Activated CD4-positive, alpha-beta memory T cell treated with anti-CD3 and anti-CD28 coated beads, Interleukin-2, amount 10 ng/mL, durations not matched to agents 7 days and 5 days (primary cell): ENCODE measurements at regions not wholly inside any gene's neighbourhood (a gene's known extent, or its start where the extent isn't known, plus 50 kb on each side); places are given as distances from the start of the nearest gene placed in this dataset.
"Not testable (repeated sequence)": the region's sequence is repeated elsewhere in the genome, so short reads cannot be mapped to it uniquely, and the experiment has no call there.

Experiments used
- CTCF ChIA-PET: fragments of 350-600 bp; sonication (Branson Sonifier 250); formaldehyde crosslinking; loops from one replicate; lab custom pipeline; 2021; ENCODE audit warnings: antibody characterized with exemption, inconsistent platforms; lab: Charles Lee
- POLR2A ChIA-PET: fragments of 350-600 bp; sonication (Branson Sonifier 250); formaldehyde crosslinking; loops from one replicate; lab custom pipeline; 2021; ENCODE audit warnings: antibody characterized with exemption; lab: Charles Lee
- DNase-seq: peaks from one replicate; pipeline ENCODE4 v3.0.0-alpha.2; 2020
- H3K27ac Mint-ChIP-seq: one replicate; pipeline ENCODE4 v1.8.0; 2021; ENCODE audit warnings: mild to moderate bottlenecking, mixed read lengths
- H3K27me3 Mint-ChIP-seq: one replicate; pipeline ENCODE4 v1.8.0; 2021; ENCODE audit warnings: mixed read lengths
- H3K36me3 Mint-ChIP-seq: one replicate; pipeline ENCODE4 v1.8.0; 2021; ENCODE audit warnings: low read depth, mixed read lengths
- H3K4me1 Mint-ChIP-seq: one replicate; pipeline ENCODE4 v1.8.0; 2021; ENCODE audit warnings: mixed read lengths
- H3K4me3 Mint-ChIP-seq: one replicate; pipeline ENCODE4 v1.8.0; 2021; ENCODE audit warnings: mild to moderate bottlenecking, mixed read lengths
- H3K9me3 Mint-ChIP-seq: one replicate; pipeline ENCODE4 v1.8.0; 2021; ENCODE audit warnings: mixed read lengths

DNA sequence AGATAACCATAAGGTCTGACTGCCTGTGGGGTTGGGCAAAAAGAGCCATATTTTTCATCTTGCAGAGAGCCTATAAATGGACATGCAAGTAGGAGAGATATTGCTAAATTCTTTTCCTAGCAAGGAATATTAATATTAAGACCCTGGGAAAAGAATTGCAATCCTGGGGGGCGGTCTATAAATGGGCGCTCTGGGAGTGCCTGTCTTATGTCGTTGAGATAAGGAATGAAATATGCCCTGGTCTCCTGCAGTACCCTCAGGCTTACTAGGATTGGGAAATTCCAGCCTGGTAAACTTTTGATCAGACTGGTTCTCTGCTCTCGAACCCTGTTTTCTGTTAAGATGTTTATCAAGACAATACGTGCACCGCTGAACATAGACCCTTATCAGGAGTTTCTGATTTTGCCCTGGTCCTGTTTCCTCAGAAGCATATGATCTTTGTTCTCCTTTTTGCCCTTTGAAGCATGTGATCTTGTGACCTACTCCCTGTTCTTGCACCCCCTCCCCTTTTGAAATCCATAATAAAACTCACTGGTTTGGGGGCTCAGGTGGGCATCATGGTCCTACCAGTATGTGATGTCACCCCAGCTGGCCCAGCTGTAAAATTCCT, 1458.3 kb downstream of the PCDH9 start:
- H3K27ac Mint-ChIP-seq, H3K36me3 Mint-ChIP-seq, H3K4me1 Mint-ChIP-seq, POLR2A ChIA-PET, H3K4me3 Mint-ChIP-seq, DNase-seq, H3K9me3 Mint-ChIP-seq, CTCF ChIA-PET, H3K27me3 Mint-ChIP-seq: not testable (repeated sequence)

DNA sequence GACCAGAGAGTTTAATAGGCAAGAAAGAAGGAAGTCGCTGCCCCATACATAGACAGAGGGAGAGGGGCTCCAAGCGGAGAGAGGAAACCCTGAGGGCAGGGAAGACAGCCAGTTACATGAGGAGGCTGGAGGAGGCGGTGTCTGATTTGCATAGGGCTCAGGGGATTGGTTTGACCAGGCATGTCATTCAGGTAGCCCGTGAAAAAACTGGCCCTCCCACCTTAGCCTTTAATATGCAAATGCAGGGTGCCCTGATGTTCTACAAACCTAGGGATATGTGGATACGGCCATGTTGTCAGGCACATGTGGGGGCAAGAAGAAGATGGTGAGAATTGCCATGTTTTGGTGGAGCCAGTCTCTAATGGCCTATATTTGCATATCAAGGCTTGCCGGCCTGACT, 1461.6 kb downstream of the PCDH9 start:
- H3K9me3 Mint-ChIP-seq = peaks cover 7% of the 10 kb centered on the region
- H3K27ac Mint-ChIP-seq = no peak overlapping the region
- H3K27me3 Mint-ChIP-seq = no peaks in the 10 kb centered on the region
- DNase-seq = no peak
- CTCF ChIA-PET = no interaction called here
- no peak overlapping the region for H3K4me3 Mint-ChIP-seq
- H3K36me3 Mint-ChIP-seq = no peaks in the 10 kb centered on the region
- no peaks in the 10 kb centered on the region for H3K4me1 Mint-ChIP-seq
- POLR2A ChIA-PET = no interaction called here

DNA sequence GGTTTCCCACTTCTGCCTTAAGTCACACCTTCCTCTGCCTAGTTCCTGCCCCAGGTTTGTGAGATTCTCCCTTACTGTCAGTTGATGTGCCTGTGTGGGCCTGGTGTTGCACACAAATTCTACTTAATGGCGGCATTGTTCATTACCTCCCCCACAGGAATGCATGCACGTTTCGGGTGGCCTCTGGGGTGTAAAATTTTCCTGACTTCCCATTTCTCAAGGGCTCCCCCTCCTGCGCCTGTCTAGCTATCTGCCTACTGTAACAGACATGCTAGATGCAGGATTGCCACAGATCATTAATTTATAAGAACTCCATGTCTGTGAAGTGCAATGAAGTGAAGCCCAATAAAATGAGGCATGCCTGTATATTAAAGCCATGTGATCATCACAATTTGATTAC, 1466.3 kb downstream of the PCDH9 start:
- Mint-ChIP-seq H3K4me3 (no peak overlapping the region), H3K9me3 (peaks cover 9% of the 10 kb centered on the region), H3K27me3 (no peaks in the 10 kb centered on the region), H3K27ac (no peak overlapping the region), H3K36me3 (no peaks in the 10 kb centered on the region), H3K4me1 (no peaks in the 10 kb centered on the region)
- ChIA-PET CTCF (no interaction called here), POLR2A (no interaction called here)
- DNase-seq = no peak

GRCh38 chr13:65762012-65762411, 1468.1 kb downstream of the PCDH9 start:
- H3K9me3 Mint-ChIP-seq = peaks cover 19% of the 10 kb centered on the region
- H3K27me3 Mint-ChIP-seq = no peaks in the 10 kb centered on the region
- H3K4me1 Mint-ChIP-seq = no peaks in the 10 kb centered on the region
- ChIA-PET CTCF (no interaction called here), POLR2A (no interaction called here)
- no peak overlapping the region for H3K4me3 Mint-ChIP-seq
- no peak for DNase-seq
- no peaks in the 10 kb centered on the region for H3K36me3 Mint-ChIP-seq
- no peak overlapping the region for H3K27ac Mint-ChIP-seq

DNA sequence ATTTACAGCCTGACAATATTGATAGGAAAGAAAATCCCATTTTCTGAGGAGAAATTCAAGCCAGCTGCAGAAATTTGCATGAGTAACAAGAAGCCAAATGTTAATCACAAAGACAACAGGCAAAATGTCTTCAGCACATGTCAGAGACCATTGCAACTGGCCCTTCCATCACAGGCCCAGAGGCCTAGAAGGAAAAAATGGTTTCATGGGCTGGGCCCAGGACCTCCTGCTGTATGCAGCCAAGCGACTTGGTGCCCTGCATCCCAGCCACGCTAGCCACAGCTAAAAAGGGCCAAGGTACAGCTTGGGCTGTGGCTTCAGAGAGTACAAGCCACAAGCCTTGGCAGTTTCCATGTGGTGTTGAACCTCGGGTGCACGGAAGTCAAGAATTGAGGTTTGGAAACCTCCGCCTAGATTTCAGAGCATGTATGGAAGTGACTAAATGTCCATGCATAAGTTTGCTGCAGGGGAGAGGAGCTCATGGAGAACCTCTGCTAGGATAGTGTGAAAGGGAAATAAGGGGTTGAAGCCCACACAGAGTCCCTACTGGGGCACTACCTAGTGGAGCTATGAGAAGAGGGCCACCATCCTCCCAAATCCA, 1474.0 kb downstream of the PCDH9 start:
- Mint-ChIP-seq H3K4me1 (no peaks in the 10 kb centered on the region), H3K9me3 (peaks cover 26% of the 10 kb centered on the region), H3K4me3 (no peak overlapping the region), H3K27ac (no peak overlapping the region), H3K27me3 (no peaks in the 10 kb centered on the region), H3K36me3 (no peaks in the 10 kb centered on the region)
- DNase-seq = no peak
- POLR2A ChIA-PET = no interaction called here
- CTCF ChIA-PET = no interaction called here

- Mint-ChIP-seq H3K27ac (no peak overlapping the region), H3K4me1 (no peaks in the 10 kb centered on the region), H3K9me3 (peaks cover 12% of the 10 kb centered on the region), H3K4me3 (no peak overlapping the region), H3K27me3 (no peaks in the 10 kb centered on the region), H3K36me3 (no peaks in the 10 kb centered on the region)
- DNase-seq = no peak
- POLR2A ChIA-PET = no interaction called here
- CTCF ChIA-PET = no interaction called here
Measured at GRCh38 chr13:65748227-65748626, 1481.9 kb downstream of the PCDH9 start.

DNA sequence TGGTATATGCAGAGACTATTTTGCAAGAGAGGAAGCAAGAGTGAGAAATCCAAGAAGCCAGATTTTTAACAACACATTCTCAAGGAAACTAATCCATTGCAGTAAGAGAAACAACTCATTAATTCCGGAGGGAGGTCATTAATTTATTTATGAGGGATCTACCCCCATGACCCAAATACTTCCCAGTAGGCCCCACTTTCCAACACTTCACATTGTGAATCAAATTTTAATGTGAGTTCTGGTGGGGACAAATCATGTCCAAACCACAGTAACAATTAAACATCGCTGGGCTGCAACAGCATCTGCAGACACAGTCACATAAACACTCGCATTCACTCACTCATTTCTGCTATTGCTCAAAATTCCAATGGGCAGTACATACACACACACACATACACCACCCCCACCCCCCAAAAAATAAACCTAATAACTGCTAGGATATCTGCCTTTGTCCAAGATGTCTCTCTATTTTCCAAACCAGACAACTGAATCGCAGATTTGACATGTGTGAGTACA, 1483.7 kb downstream of the PCDH9 start:
- Mint-ChIP-seq H3K27ac (no peak overlapping the region), H3K4me3 (no peak overlapping the region), H3K36me3 (no peaks in the 10 kb centered on the region), H3K27me3 (no peaks in the 10 kb centered on the region), H3K9me3 (peaks cover 12% of the 10 kb centered on the region), H3K4me1 (no peaks in the 10 kb centered on the region)
- CTCF ChIA-PET = no interaction called here
- POLR2A ChIA-PET = no interaction called here
- DNase-seq = no peak

GRCh38 chr13:65744836-65745235, 1485.3 kb downstream of the PCDH9 start:
- Mint-ChIP-seq H3K27me3 (no peaks in the 10 kb centered on the region), H3K27ac (no peak overlapping the region), H3K9me3 (peaks cover 10% of the 10 kb centered on the region), H3K4me3 (no peak overlapping the region), H3K4me1 (no peaks in the 10 kb centered on the region), H3K36me3 (no peaks in the 10 kb centered on the region)
- CTCF ChIA-PET = no interaction called here
- no peak for DNase-seq
- POLR2A ChIA-PET = no interaction called here

DNA sequence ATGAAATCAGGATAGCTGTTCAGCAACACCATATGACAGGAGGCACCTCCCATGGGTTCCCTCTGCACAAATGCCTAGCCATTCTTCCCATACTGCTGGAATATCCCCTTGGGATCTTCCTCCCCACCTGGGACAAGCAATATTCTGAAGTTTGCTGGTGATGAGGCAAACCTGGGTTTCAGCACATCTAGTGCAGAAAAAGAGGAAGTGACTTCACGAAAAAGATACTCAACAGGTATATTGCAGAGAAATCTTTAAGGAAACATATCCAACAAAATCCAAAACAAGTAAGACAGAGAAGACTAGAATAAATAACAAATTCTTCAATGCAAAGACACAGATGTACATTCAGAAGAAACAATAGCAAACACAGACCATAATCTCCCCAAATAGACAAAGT, 1497.0 kb downstream of the PCDH9 start:
- Mint-ChIP-seq H3K27me3 (no peaks in the 10 kb centered on the region), H3K4me3 (no peak overlapping the region), H3K27ac (no peak overlapping the region), H3K36me3 (no peaks in the 10 kb centered on the region), H3K9me3 (peaks cover 14% of the 10 kb centered on the region), H3K4me1 (no peaks in the 10 kb centered on the region)
- no peak for DNase-seq
- ChIA-PET POLR2A (no interaction called here), CTCF (no interaction called here)

DNA sequence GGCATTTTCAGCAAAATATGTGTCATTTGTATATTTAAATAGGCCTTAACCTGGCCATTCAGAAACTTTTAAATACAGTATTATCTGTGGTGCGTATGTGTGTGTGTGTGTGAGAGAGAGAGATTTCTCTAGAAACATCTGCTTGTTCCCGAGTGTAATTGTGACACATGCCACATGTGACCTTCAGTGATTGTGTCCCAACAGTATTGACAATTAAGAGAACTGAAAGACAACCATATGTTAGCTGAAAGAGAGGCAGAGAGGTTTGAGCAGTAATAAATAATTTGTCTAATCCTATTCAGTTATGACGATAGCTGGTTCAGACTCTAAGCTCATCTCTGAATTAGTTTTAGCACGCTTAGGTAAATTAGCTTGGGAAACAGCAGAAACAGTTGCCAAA, 1503.1 kb downstream of the PCDH9 start:
- POLR2A ChIA-PET = no interaction called here

GRCh38 chr13:65725006-65725405, 1505.1 kb downstream of the PCDH9 start:
- no peaks in the 10 kb centered on the region for H3K27me3 Mint-ChIP-seq
- H3K27ac Mint-ChIP-seq = no peak overlapping the region
- no peak overlapping the region for H3K4me3 Mint-ChIP-seq
- ChIA-PET CTCF (no interaction called here), POLR2A (no interaction called here)
- no peak for DNase-seq
- no peaks in the 10 kb centered on the region for H3K4me1 Mint-ChIP-seq
- no peaks in the 10 kb centered on the region for H3K9me3 Mint-ChIP-seq
- H3K36me3 Mint-ChIP-seq = no peaks in the 10 kb centered on the region

More for the DNA sequence above, 1503.1 kb downstream of the PCDH9 start:
- CTCF ChIA-PET = no interaction called here
- H3K9me3 Mint-ChIP-seq = peaks cover 2% of the 10 kb centered on the region
- no peaks in the 10 kb centered on the region for H3K36me3 Mint-ChIP-seq
- no peaks in the 10 kb centered on the region for H3K4me1 Mint-ChIP-seq
- H3K27ac Mint-ChIP-seq = no peak overlapping the region
- no peak for DNase-seq
- no peak overlapping the region for H3K4me3 Mint-ChIP-seq
- no peaks in the 10 kb centered on the region for H3K27me3 Mint-ChIP-seq

- no peaks in the 10 kb centered on the region for H3K9me3 Mint-ChIP-seq
- H3K4me3 Mint-ChIP-seq = no peak overlapping the region
- no peaks in the 10 kb centered on the region for H3K36me3 Mint-ChIP-seq
- H3K27ac Mint-ChIP-seq = no peak overlapping the region
- H3K27me3 Mint-ChIP-seq = no peaks in the 10 kb centered on the region
- no peaks in the 10 kb centered on the region for H3K4me1 Mint-ChIP-seq
- ChIA-PET POLR2A (no interaction called here), CTCF (no interaction called here)
- DNase-seq = no peak
Measured at GRCh38 chr13:65724226-65724625, 1505.9 kb downstream of the PCDH9 start.

GRCh38 chr13:65722506-65722905, 1507.6 kb downstream of the PCDH9 start:
- CTCF ChIA-PET = no interaction called here
- H3K36me3 Mint-ChIP-seq = no peaks in the 10 kb centered on the region
- H3K9me3 Mint-ChIP-seq = peaks cover 6% of the 10 kb centered on the region
- no peak overlapping the region for H3K27ac Mint-ChIP-seq
- H3K4me1 Mint-ChIP-seq = no peaks in the 10 kb centered on the region
- H3K4me3 Mint-ChIP-seq = no peak overlapping the region
- POLR2A ChIA-PET = no interaction called here
- no peak for DNase-seq
- no peaks in the 10 kb centered on the region for H3K27me3 Mint-ChIP-seq

- ChIA-PET POLR2A (no interaction called here), CTCF (no interaction called here)
- no peaks in the 10 kb centered on the region for H3K36me3 Mint-ChIP-seq
- peaks cover 6% of the 10 kb centered on the region for H3K9me3 Mint-ChIP-seq
- no peak for DNase-seq
- H3K4me1 Mint-ChIP-seq = no peaks in the 10 kb centered on the region
- no peaks in the 10 kb centered on the region for H3K27me3 Mint-ChIP-seq
- H3K4me3 Mint-ChIP-seq = no peak overlapping the region
- H3K27ac Mint-ChIP-seq = no peak overlapping the region
Measured at GRCh38 chr13:65719831-65720230, 1510.3 kb downstream of the PCDH9 start.
